Loucy (cell line): ENCODE measurements at regions not wholly inside any gene's neighbourhood (a gene's known extent, or its start where the extent isn't known, plus 50 kb on each side); places are given as distances from the start of the nearest gene placed in this dataset.
"Not testable (repeated sequence)": the region's sequence is repeated elsewhere in the genome, so short reads cannot be mapped to it uniquely, and the experiment has no call there.

Experiments
- H2AFZ ChIP-seq: fragments of 200-600 bp; sonication (generic); 2 replicates; pipeline ENCODE4 v1.6.0; 2016; ENCODE audit warnings: antibody characterized with exemption, mild to moderate bottlenecking, low read length, moderate library complexity
- H3F3A ChIP-seq: fragments of 200-600 bp; 2 replicates; pipeline ENCODE4 v1.6.0; 2016; ENCODE audit warnings: antibody characterized with exemption, low read depth, mild to moderate bottlenecking
- H3K27me3 ChIP-seq: fragments of 200-600 bp; sonication (generic); 2 replicates; pipeline ENCODE4 v1.6.1; 2014; ENCODE audit warnings: low read length, mild to moderate bottlenecking; ENCODE audit not compliant: insufficient read depth, poor library complexity, severe bottlenecking
- H3K36me3 ChIP-seq: fragments of 200-600 bp; sonication (generic); 2 replicates; pipeline ENCODE4 v1.6.1; 2016; ENCODE audit warnings: low read length; ENCODE audit not compliant: insufficient read depth
- H3K4me1 ChIP-seq: fragments of 200-600 bp; sonication (generic); 2 replicates; pipeline ENCODE4 v1.5.1; 2014; ENCODE audit warnings: low read length, mild to moderate bottlenecking; ENCODE audit not compliant: insufficient read depth, poor library complexity, severe bottlenecking
- H3K4me2 ChIP-seq: fragments of 200-600 bp; sonication (generic); 2 replicates; pipeline ENCODE4 v1.6.0; 2014; ENCODE audit warnings: antibody characterized with exemption, low read length, low read depth, mild to moderate bottlenecking; ENCODE audit not compliant: poor library complexity, severe bottlenecking
- H3K4me3 ChIP-seq: fragments of 200-600 bp; sonication (generic); 2 replicates; pipeline ENCODE4 v1.5.1; 2014; ENCODE audit warnings: low read length, mild to moderate bottlenecking, mixed read lengths; ENCODE audit not compliant: poor library complexity, severe bottlenecking
- H3K79me2 ChIP-seq: fragments of 200-600 bp; sonication (generic); 2 replicates; pipeline ENCODE4 v1.6.1; 2014; ENCODE audit warnings: low read length; ENCODE audit not compliant: insufficient read depth
- H3K9ac ChIP-seq: fragments of 200-600 bp; sonication (generic); 2 replicates; pipeline ENCODE4 v1.6.0; 2014; ENCODE audit warnings: mild to moderate bottlenecking, low read depth, low read length, moderate library complexity; ENCODE audit not compliant: poor library complexity, severe bottlenecking
- H3K9me2 ChIP-seq: fragments of 200-600 bp; sonication (generic); replicated peaks from 2 replicates; pipeline ENCODE4 v1.6.1; 2016; ENCODE audit warnings: low read depth, low read length, mixed read lengths
- H3K9me3 ChIP-seq: fragments of 200-600 bp; sonication (generic); 2 replicates; pipeline ENCODE4 v1.6.1; 2014; ENCODE audit warnings: mild to moderate bottlenecking, antibody characterized with exemption, low read length, low read depth; ENCODE audit not compliant: insufficient read depth
- H4K20me1 ChIP-seq: fragments of 200-600 bp; sonication (generic); 2 replicates; pipeline ENCODE4 v1.6.0; 2014; ENCODE audit warnings: antibody characterized with exemption, low read length, mild to moderate bottlenecking; ENCODE audit not compliant: insufficient read depth, poor library complexity, severe bottlenecking
- CTCF ChIP-seq: fragments of 200-600 bp; sonication (generic); conservative IDR thresholded peaks from 2 replicates; pipeline ENCODE4 v1.5.1; 2014; ENCODE audit warnings: mild to moderate bottlenecking, antibody characterized with exemption, low read length
- EZH2phosphoT487 ChIP-seq: fragments of 200-600 bp; IDR thresholded peaks from 2 replicates; pipeline ENCODE4 v1.6.1; 2018; ENCODE audit warnings: antibody characterized with exemption, mild to moderate bottlenecking, moderate library complexity, borderline replicate concordance

- H3K79me2 ChIP-seq = no peaks in the 10 kb centered on the region
- H3K4me2 ChIP-seq = no peak overlapping the region
- no peaks in the 10 kb centered on the region for H3K36me3 ChIP-seq
- no peak overlapping the region for H3K4me3 ChIP-seq
- H4K20me1 ChIP-seq = no peaks in the 10 kb centered on the region
- no peak overlapping the region for H3K9ac ChIP-seq
- H3F3A ChIP-seq = no peaks in the 10 kb centered on the region
- H3K9me2 ChIP-seq = no peaks in the 10 kb centered on the region
- H3K4me1 ChIP-seq = no peaks in the 10 kb centered on the region
- TF ChIP-seq EZH2phosphoT487 = no peak
- H3K9me3 ChIP-seq = no peaks in the 10 kb centered on the region
- no peaks in the 10 kb centered on the region for H3K27me3 ChIP-seq
- H2AFZ ChIP-seq = no peak overlapping the region
Observed at GRCh38 chr2:216932863-216933548, 73.1 kb upstream of the TNP1 start.

DNA sequence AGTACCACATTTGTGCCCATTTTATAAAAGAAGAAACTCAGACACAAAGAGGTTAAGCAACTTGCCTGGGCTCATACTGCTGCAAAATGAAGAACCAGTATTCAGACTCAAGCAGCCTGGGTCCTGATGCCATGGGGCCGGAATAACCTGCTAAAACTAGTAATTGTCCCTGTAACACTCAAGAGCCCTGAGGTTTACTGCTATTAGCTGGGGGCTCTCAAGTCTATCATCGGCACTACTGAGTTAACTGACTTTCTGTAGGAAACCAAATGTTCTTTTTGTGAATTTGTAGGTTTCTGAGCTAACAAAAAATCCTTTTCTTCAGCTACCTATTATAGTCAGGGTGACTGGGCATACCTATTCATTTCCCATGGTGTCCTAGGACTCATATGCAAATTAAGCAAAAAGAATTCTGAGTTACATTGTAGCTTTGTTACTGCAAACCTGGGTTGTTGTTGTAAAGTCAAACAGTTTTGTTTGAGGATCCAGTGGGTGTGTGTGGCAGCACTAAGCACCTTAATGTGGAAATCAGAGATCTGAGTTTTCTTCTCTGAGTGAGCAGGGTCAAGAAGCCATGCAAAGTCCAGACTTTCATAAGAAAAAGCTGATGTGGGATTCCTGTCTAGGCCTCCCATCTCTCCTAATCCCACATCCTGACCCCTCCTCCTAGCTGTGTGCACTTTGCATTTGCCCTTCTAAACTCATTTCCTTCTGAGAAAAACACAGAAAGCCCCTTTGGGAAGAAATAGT, 72.4 kb upstream of the TNP1 start:
- Histone ChIP-seq H3K79me2 (no peaks in the 10 kb centered on the region), H3K4me3 (no peak overlapping the region), H3K4me2 (no peak overlapping the region), H3K9me2 (no peaks in the 10 kb centered on the region), H3F3A (no peaks in the 10 kb centered on the region), H3K4me1 (no peaks in the 10 kb centered on the region), H4K20me1 (no peaks in the 10 kb centered on the region), H3K9ac (no peak overlapping the region), H3K27me3 (no peaks in the 10 kb centered on the region), H3K36me3 (no peaks in the 10 kb centered on the region), H3K9me3 (no peaks in the 10 kb centered on the region), H2AFZ (no peak overlapping the region)
- TF ChIP-seq CTCF (no peak), EZH2phosphoT487 (no peak)

- Histone ChIP-seq H2AFZ (no peak overlapping the region), H3K4me3 (no peak overlapping the region), H3K36me3 (no peaks in the 10 kb centered on the region), H3K9me3 (no peaks in the 10 kb centered on the region), H3K9ac (no peak overlapping the region), H3F3A (no peaks in the 10 kb centered on the region), H3K4me1 (no peaks in the 10 kb centered on the region), H3K4me2 (no peak overlapping the region), H4K20me1 (no peaks in the 10 kb centered on the region), H3K9me2 (no peaks in the 10 kb centered on the region), H3K79me2 (no peaks in the 10 kb centered on the region), H3K27me3 (no peaks in the 10 kb centered on the region)
- no peak for TF ChIP-seq CTCF
- TF ChIP-seq EZH2phosphoT487 = no peak
Observed at GRCh38 chr2:216930716-216931115, 70.9 kb upstream of the TNP1 start.

GRCh38 chr2:216929338-216929737, 69.5 kb upstream of the TNP1 start:
- H3K79me2 ChIP-seq, H3K27me3 ChIP-seq, H3K4me3 ChIP-seq, H3K9me3 ChIP-seq, H2AFZ ChIP-seq, H3F3A ChIP-seq, H3K36me3 ChIP-seq, H3K9me2 ChIP-seq, H3K9ac ChIP-seq, H4K20me1 ChIP-seq, H3K4me1 ChIP-seq, H3K4me2 ChIP-seq: not testable (repeated sequence)
